IPS-15b (cell line): ENCODE measurements at regions not wholly inside any gene's neighbourhood (a gene's known extent, or its start where the extent isn't known, plus 50 kb on each side); places are given as distances from the start of the nearest gene placed in this dataset.
"Not testable (repeated sequence)": the region's sequence is repeated elsewhere in the genome, so short reads cannot be mapped to it uniquely, and the experiment has no call there.

Experiments used
- H3K27me3 ChIP-seq: one replicate; pipeline ENCODE4 v1.6.1; 2013; ENCODE audit warnings: low read length; ENCODE audit not compliant: control insufficient read depth, insufficient read depth
- H3K36me3 ChIP-seq: one replicate; pipeline ENCODE4 v1.6.1; 2013; ENCODE audit warnings: low read length; ENCODE audit not compliant: control insufficient read depth, insufficient read depth
- H3K4me1 ChIP-seq: one replicate; pipeline ENCODE4 v1.6.1; 2013; ENCODE audit warnings: mild to moderate bottlenecking, low read length; ENCODE audit not compliant: control insufficient read depth, insufficient read depth
- H3K4me3 ChIP-seq: one replicate; pipeline ENCODE4 v1.5.1; 2013; ENCODE audit warnings: low read depth, low read length
- H3K9ac ChIP-seq: one replicate; pipeline ENCODE4 v1.6.1; 2013; ENCODE audit warnings: low read depth, mild to moderate bottlenecking, low read length
- H3K9me3 ChIP-seq: one replicate; pipeline ENCODE4 v1.6.1; 2013; ENCODE audit warnings: mild to moderate bottlenecking, low read length; ENCODE audit not compliant: control insufficient read depth, insufficient read depth

- peaks cover 26% of the 10 kb centered on the region for H3K27me3 ChIP-seq
- no peaks in the 10 kb centered on the region for H3K36me3 ChIP-seq
- H3K9ac ChIP-seq: no peak overlapping the region
- peaks cover 3% of the 10 kb centered on the region for H3K4me1 ChIP-seq
- H3K9me3 ChIP-seq: no peaks in the 10 kb centered on the region
- H3K4me3 ChIP-seq: peak overlapping the region; percentile 52
These were observed 329.8 kb upstream of the SFSWAP start for GRCh38 chr12:131380965-131381705.

- H3K36me3 ChIP-seq: no peaks in the 10 kb centered on the region
- H3K27me3 ChIP-seq: peaks cover 26% of the 10 kb centered on the region
- no peak overlapping the region for H3K9ac ChIP-seq
- peaks cover 3% of the 10 kb centered on the region for H3K4me1 ChIP-seq
- H3K9me3 ChIP-seq: no peaks in the 10 kb centered on the region
- peak overlapping the region; percentile 52 for H3K4me3 ChIP-seq
These were observed 329.0 kb upstream of the SFSWAP start for GRCh38 chr12:131381716-131382430.

- peaks cover 3% of the 10 kb centered on the region for H3K4me1 ChIP-seq
- H3K9ac ChIP-seq: no peak overlapping the region
- H3K4me3 ChIP-seq: no peak overlapping the region
- peaks cover 26% of the 10 kb centered on the region for H3K27me3 ChIP-seq
- H3K36me3 ChIP-seq: no peaks in the 10 kb centered on the region
- H3K9me3 ChIP-seq: no peaks in the 10 kb centered on the region
These were observed 327.6 kb upstream of the SFSWAP start for GRCh38 chr12:131383291-131383690.

- no peak overlapping the region for H3K4me3 ChIP-seq
- H3K36me3 ChIP-seq: no peaks in the 10 kb centered on the region
- H3K9ac ChIP-seq: no peak overlapping the region
- H3K4me1 ChIP-seq: peaks cover 3% of the 10 kb centered on the region
- H3K9me3 ChIP-seq: no peaks in the 10 kb centered on the region
- peaks cover 26% of the 10 kb centered on the region for H3K27me3 ChIP-seq
These were observed 326.9 kb upstream of the SFSWAP start for GRCh38 chr12:131383741-131384543.

GRCh38 chr12:131384544-131384855, 326.4 kb upstream of the SFSWAP start:
- Histone ChIP-seq H3K36me3 (no peaks in the 10 kb centered on the region), H3K27me3 (peaks cover 23% of the 10 kb centered on the region)

GRCh38 chr12:131385313-131386166, 325.4 kb upstream of the SFSWAP start:
- Histone ChIP-seq H3K9me3 (no peaks in the 10 kb centered on the region), H3K4me1 (no peaks in the 10 kb centered on the region), H3K27me3 (peaks cover 13% of the 10 kb centered on the region)

More at GRCh38 chr12:131384544-131384855, 326.4 kb upstream of the SFSWAP start:
- no peak overlapping the region for H3K9ac ChIP-seq
- H3K4me3 ChIP-seq: no peak overlapping the region
- no peaks in the 10 kb centered on the region for H3K9me3 ChIP-seq
- H3K4me1 ChIP-seq: peaks cover 3% of the 10 kb centered on the region

GRCh38 chr12:131386167-131386521, 324.7 kb upstream of the SFSWAP start:
- H3K27me3 ChIP-seq: peaks cover 7% of the 10 kb centered on the region
- H3K9ac ChIP-seq: no peak overlapping the region
- no peak overlapping the region for H3K4me3 ChIP-seq
- no peaks in the 10 kb centered on the region for H3K9me3 ChIP-seq
- peaks cover 2% of the 10 kb centered on the region for H3K4me1 ChIP-seq
- no peaks in the 10 kb centered on the region for H3K36me3 ChIP-seq

More at GRCh38 chr12:131385313-131386166, 325.4 kb upstream of the SFSWAP start:
- Histone ChIP-seq H3K9ac (no peak overlapping the region), H3K4me3 (no peak overlapping the region), H3K36me3 (no peaks in the 10 kb centered on the region)

GRCh38 chr12:131386781-131387180, 324.1 kb upstream of the SFSWAP start:
- no peaks in the 10 kb centered on the region for H3K9me3 ChIP-seq
- peaks cover 2% of the 10 kb centered on the region for H3K27me3 ChIP-seq
- H3K4me1 ChIP-seq: peaks cover 2% of the 10 kb centered on the region
- H3K36me3 ChIP-seq: no peaks in the 10 kb centered on the region
- no peak overlapping the region for H3K9ac ChIP-seq
- no peak overlapping the region for H3K4me3 ChIP-seq

GRCh38 chr12:131387281-131388163, 323.4 kb upstream of the SFSWAP start:
- no peaks in the 10 kb centered on the region for H3K27me3 ChIP-seq
- no peak overlapping the region for H3K9ac ChIP-seq
- no peaks in the 10 kb centered on the region for H3K36me3 ChIP-seq
- H3K9me3 ChIP-seq: no peaks in the 10 kb centered on the region
- H3K4me3 ChIP-seq: no peak overlapping the region
- H3K4me1 ChIP-seq: peaks cover 2% of the 10 kb centered on the region

GRCh38 chr12:131388164-131389053, 322.5 kb upstream of the SFSWAP start:
- H3K4me3 ChIP-seq, H3K36me3 ChIP-seq, H3K27me3 ChIP-seq, H3K4me1 ChIP-seq, H3K9ac ChIP-seq, H3K9me3 ChIP-seq: not testable (repeated sequence)
